Sigmoid colon (tissue), 3 donors: ENCODE measurements at regions not wholly inside any gene's neighbourhood (a gene's known extent, or its start where the extent isn't known, plus 50 kb on each side); places are given as distances from the start of the nearest gene placed in this dataset.

ENCODE experiments used
- CTCF ChIP-seq, 4 experiments: fragments of 450-650 bp in 3 of 4; fragments of 200-600 bp in 1 of 4; IDR thresholded peaks; one replicate each; pipeline ENCODE4 v1.5.1; 2016 to 2019; ENCODE audit warnings: antibody characterized with exemption in 4 of 4, mild to moderate bottlenecking in 3 of 4, moderate library complexity in 2 of 4
- POLR2A ChIP-seq, 2 donors: fragments of 450-650 bp; IDR thresholded peaks; one replicate each; pipeline ENCODE4 v1.6.1; 2016; ENCODE audit warnings: antibody characterized with exemption in 2 of 2, mild to moderate bottlenecking in 2 of 2, moderate library complexity in 2 of 2

GRCh38 chr12:47017041-47017713 lies 62.2 kb upstream of the PCED1B start:
- TF ChIP-seq POLR2A (IDR thresholded peaks at IDR 0.05) (no peak), CTCF (IDR thresholded peaks at IDR 0.05) (no peak)
